ENCODE measurements at regions not wholly inside any gene's neighbourhood (a gene's known extent, or its start where the extent isn't known, plus 50 kb on each side); places are given as distances from the start of the nearest gene placed in this dataset.

GRCh38 chr2:76472946-76473345, 762.2 kb upstream of the GCFC2 start:
- no peak overlapping the region for H3K4me3 ChIP-seq (ENCODE audit: low read length, poor library complexity, severe bottlenecking)

DNA sequence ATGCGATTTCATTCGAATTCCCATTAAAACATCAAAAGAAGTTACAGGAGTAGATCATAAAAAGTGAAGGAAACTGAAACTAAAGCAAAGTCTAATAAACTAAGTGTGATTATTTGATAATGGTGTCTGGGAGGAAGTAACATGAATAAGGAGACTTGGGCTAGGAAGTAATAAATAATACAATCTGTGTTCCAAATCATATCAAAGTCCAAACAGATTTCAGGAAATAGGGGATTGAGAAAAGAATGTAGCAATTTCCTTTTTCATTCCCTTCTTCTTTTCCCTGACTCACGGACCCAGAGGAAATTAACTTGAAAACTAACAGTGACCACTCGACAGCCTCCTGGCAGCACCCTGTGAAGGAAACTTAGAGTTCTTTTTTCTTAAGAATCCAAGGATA, 758.4 kb upstream of the GCFC2 start:
- no peak overlapping the region for H2AFZ ChIP-seq (ENCODE audit: low read length)

More at GRCh38 chr2:76472946-76473345, 762.2 kb upstream of the GCFC2 start:
- H2AFZ ChIP-seq (ENCODE audit: low read length), result no peak overlapping the region
- no peak overlapping the region for H3K4me2 ChIP-seq (ENCODE audit: low read depth, low read length, poor library complexity, severe bottlenecking)
- no peak overlapping the region for H3K9ac ChIP-seq (ENCODE audit: low read depth, low read length, poor library complexity, severe bottlenecking)
- H3K27me3 ChIP-seq (ENCODE audit: insufficient read depth, low read length, poor library complexity, severe bottlenecking), result no peaks in the 10 kb centered on the region
- H3K9me2 ChIP-seq (replicated peaks; ENCODE audit: low read depth, low read length), result no peaks in the 10 kb centered on the region
- H3K4me1 ChIP-seq (ENCODE audit: insufficient read depth, low read length, poor library complexity, severe bottlenecking), result no peaks in the 10 kb centered on the region
- H3K79me2 ChIP-seq (ENCODE audit: insufficient read depth, low read length), result no peaks in the 10 kb centered on the region
- H3K9me3 ChIP-seq (ENCODE audit: insufficient read depth, low read depth, low read length), result no peaks in the 10 kb centered on the region
- TF ChIP-seq EZH2phosphoT487 (IDR thresholded peaks at IDR 0.05; ENCODE audit: borderline replicate concordance) (no peak), CTCF (conservative IDR thresholded peaks at IDR 0.05; ENCODE audit: low read length) (no peak)
- H3K36me3 ChIP-seq (ENCODE audit: insufficient read depth, low read length), result no peaks in the 10 kb centered on the region
- H3F3A ChIP-seq (ENCODE audit: low read depth), result no peaks in the 10 kb centered on the region
- no peaks in the 10 kb centered on the region for H4K20me1 ChIP-seq (ENCODE audit: insufficient read depth, low read length, poor library complexity, severe bottlenecking)

DNA sequence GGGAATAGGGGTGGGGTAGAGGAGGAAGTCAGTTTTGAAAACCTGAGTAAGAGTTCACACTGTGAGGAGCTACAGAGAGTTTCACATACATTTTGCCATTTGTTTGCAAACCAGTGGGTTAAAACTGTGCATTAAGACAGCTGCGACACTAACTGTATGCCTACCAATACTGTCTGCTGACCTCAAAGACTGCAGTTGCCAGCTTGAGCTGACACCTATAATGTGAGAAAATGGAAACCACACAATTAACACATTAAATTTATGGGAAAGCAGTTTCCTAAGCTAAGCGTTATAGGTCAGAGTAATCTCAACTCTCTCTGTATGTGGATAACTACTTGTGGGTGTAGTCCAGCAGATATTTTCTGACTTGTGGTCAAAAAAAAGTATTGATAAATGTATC, 756.6 kb upstream of the GCFC2 start:
- no peaks in the 10 kb centered on the region for H3K9me2 ChIP-seq (replicated peaks; ENCODE audit: low read depth, low read length)
- H3K4me1 ChIP-seq (ENCODE audit: insufficient read depth, low read length, poor library complexity, severe bottlenecking), result no peaks in the 10 kb centered on the region
- H3K79me2 ChIP-seq (ENCODE audit: insufficient read depth, low read length), result no peaks in the 10 kb centered on the region
- no peaks in the 10 kb centered on the region for H3K27me3 ChIP-seq (ENCODE audit: insufficient read depth, low read length, poor library complexity, severe bottlenecking)
- H3F3A ChIP-seq (ENCODE audit: low read depth), result no peaks in the 10 kb centered on the region
- no peaks in the 10 kb centered on the region for H4K20me1 ChIP-seq (ENCODE audit: insufficient read depth, low read length, poor library complexity, severe bottlenecking)
- H3K36me3 ChIP-seq (ENCODE audit: insufficient read depth, low read length), result no peaks in the 10 kb centered on the region
- H2AFZ ChIP-seq (ENCODE audit: low read length), result no peak overlapping the region
- TF ChIP-seq EZH2phosphoT487 (IDR thresholded peaks at IDR 0.05; ENCODE audit: borderline replicate concordance) (no peak), CTCF (conservative IDR thresholded peaks at IDR 0.05; ENCODE audit: low read length) (no peak)
- H3K4me3 ChIP-seq (ENCODE audit: low read length, poor library complexity, severe bottlenecking), result no peak overlapping the region
- no peak overlapping the region for H3K9ac ChIP-seq (ENCODE audit: low read depth, low read length, poor library complexity, severe bottlenecking)
- H3K9me3 ChIP-seq (ENCODE audit: insufficient read depth, low read depth, low read length), result no peaks in the 10 kb centered on the region
- H3K4me2 ChIP-seq (ENCODE audit: low read depth, low read length, poor library complexity, severe bottlenecking), result no peak overlapping the region

More for the DNA sequence above, 758.4 kb upstream of the GCFC2 start:
- Histone ChIP-seq H3K79me2 (ENCODE audit: insufficient read depth, low read length) (no peaks in the 10 kb centered on the region), H3F3A (ENCODE audit: low read depth) (no peaks in the 10 kb centered on the region), H3K9me3 (ENCODE audit: insufficient read depth, low read depth, low read length) (no peaks in the 10 kb centered on the region), H3K9ac (ENCODE audit: low read depth, low read length, poor library complexity, severe bottlenecking) (no peak overlapping the region), H3K9me2 (replicated peaks; ENCODE audit: low read depth, low read length) (no peaks in the 10 kb centered on the region), H3K4me2 (ENCODE audit: low read depth, low read length, poor library complexity, severe bottlenecking) (no peak overlapping the region), H3K4me3 (ENCODE audit: low read length, poor library complexity, severe bottlenecking) (no peak overlapping the region), H4K20me1 (ENCODE audit: insufficient read depth, low read length, poor library complexity, severe bottlenecking) (no peaks in the 10 kb centered on the region), H3K4me1 (ENCODE audit: insufficient read depth, low read length, poor library complexity, severe bottlenecking) (no peaks in the 10 kb centered on the region), H3K27me3 (ENCODE audit: insufficient read depth, low read length, poor library complexity, severe bottlenecking) (no peaks in the 10 kb centered on the region), H3K36me3 (ENCODE audit: insufficient read depth, low read length) (no peaks in the 10 kb centered on the region)
- TF ChIP-seq EZH2phosphoT487 (IDR thresholded peaks at IDR 0.05; ENCODE audit: borderline replicate concordance) (no peak), CTCF (conservative IDR thresholded peaks at IDR 0.05; ENCODE audit: low read length) (no peak)
